Endothelial cell of umbilical vein (primary cell): ENCODE measurements at regions not wholly inside any gene's neighbourhood (a gene's known extent, or its start where the extent isn't known, plus 50 kb on each side); places are given as distances from the start of the nearest gene placed in this dataset.

Experiments
- CTCF ChIP-seq, 2 donors: IDR thresholded peaks; 1 replicate in 1 of 2; 2 replicates in 1 of 2; pipeline ENCODE4 v1.5.1; 2011; ENCODE audit warnings: low read length in 2 of 2, mild to moderate bottlenecking in 2 of 2, moderate library complexity in 2 of 2, control low read depth in 1 of 2, inconsistent platforms in 1 of 2, low read depth in 1 of 2; ENCODE audit not compliant: insufficient read depth in 1 of 2; ENCODE audit errors: extremely low read depth in 1 of 2
- FOS ChIP-seq: IDR thresholded peaks from 2 replicates; pipeline ENCODE4 v1.6.1; 2011; ENCODE audit warnings: mild to moderate bottlenecking, low read length, moderate library complexity, borderline replicate concordance; ENCODE audit not compliant: insufficient read depth
- GATA2 ChIP-seq: IDR thresholded peaks from 2 replicates; pipeline ENCODE4 v1.7.0; 2011; ENCODE audit warnings: low read depth, mild to moderate bottlenecking, moderate library complexity, mixed read lengths, low read length; ENCODE audit not compliant: insufficient read length, insufficient read depth
- MYC ChIP-seq: IDR thresholded peaks from one replicate; pipeline ENCODE4 v1.6.1; 2011; ENCODE audit warnings: mild to moderate bottlenecking, low read depth, low read length
- POLR2A ChIP-seq: IDR thresholded peaks from 2 replicates; pipeline ENCODE4 v1.6.1; 2012; ENCODE audit warnings: low read depth, mild to moderate bottlenecking, control low read depth, low read length

DNA sequence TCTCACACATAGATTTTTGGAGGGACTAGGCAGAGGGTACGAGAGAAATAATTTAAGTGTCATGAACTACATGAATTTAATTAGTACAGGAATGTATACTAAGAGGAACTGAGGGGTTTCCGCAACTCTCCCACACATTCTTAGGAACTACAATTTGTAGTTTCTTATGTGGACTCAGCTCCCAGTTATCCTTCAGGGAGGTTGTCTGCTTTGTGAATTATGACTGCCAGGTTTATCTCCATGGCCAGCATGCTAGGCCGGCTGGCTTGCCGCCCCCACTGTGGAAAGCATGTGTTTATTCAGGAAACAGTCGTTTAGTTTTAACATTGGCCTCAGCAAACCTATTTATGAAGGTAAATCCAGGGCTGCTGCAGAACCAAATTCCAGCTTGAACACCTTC, 415.0 kb downstream of the KCTD16 start:
- TF ChIP-seq CTCF (IDR thresholded peaks at IDR 0.05; ENCODE audit: extremely low read depth in 1 of 2, insufficient read depth in 1 of 2, low read depth in 1 of 2, low read length in 2 of 2) (no peak), POLR2A (no peak), MYC (no peak), FOS (no peak), GATA2 (no peak)
